ENCODE measurements at regions not wholly inside any gene's neighbourhood (a gene's known extent, or its start where the extent isn't known, plus 50 kb on each side); places are given as distances from the start of the nearest gene placed in this dataset.

GRCh38 chr16:49100366-49100765 lies 181.3 kb downstream of the CBLN1 start:
- TF ChIP-seq CTCF (IDR thresholded peaks at IDR 0.05), result no peak
- no peak for TF ChIP-seq POLR2A (IDR thresholded peaks at IDR 0.05)
- TF ChIP-seq POLR2AphosphoS5 (IDR thresholded peaks at IDR 0.05), result no peak
